ENCODE measurements at regions not wholly inside any gene's neighbourhood (a gene's known extent, or its start where the extent isn't known, plus 50 kb on each side); places are given as distances from the start of the nearest gene placed in this dataset.

DNA sequence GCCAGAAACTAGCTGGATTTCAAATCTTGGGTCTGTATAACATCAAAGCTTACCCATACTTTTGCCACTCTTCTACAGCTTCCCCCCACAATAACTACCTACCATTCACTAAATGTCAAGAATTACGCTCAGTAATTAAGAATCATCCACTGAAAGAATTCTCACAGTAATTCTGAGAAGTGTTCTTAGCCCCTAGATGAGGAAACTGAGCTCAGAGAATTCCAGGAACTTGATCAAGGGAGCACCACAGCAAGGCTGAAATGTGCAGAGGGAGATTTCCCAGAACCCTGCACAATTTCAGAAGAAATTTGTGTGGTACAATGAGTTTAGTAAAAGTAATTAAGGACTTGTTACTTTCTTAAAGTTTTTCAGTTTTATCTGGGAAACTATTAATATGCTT lies 194.5 kb upstream of the STK17B start:
- RAD21 ChIA-PET (ENCODE audit: low non-redundant PET in 1 of 2, low total read pairs in 2 of 2, uncharacterized antibody in 2 of 2, unreplicated experiment in 2 of 2), result no interaction called here
- Histone ChIP-seq H2AFZ (ENCODE audit: low read depth, low read length, poor library complexity, severe bottlenecking) (no peak overlapping the region), H3K27me3 (ENCODE audit: insufficient read depth, low read length) (no peaks in the 10 kb centered on the region), H3K9me3 (ENCODE audit: control insufficient read depth in 1 of 2, insufficient read depth in 1 of 2, low read depth in 1 of 2, low read length in 2 of 2) (no peaks in the 10 kb centered on the region), H4K20me1 (ENCODE audit: insufficient read depth) (no peaks in the 10 kb centered on the region), H3K9me2 (ENCODE audit: insufficient read depth) (no peaks in the 10 kb centered on the region), H3K4me2 (ENCODE audit: low read length) (no peak overlapping the region), H3K9ac (ENCODE audit: low read length) (no peak overlapping the region), H3K4me1 (ENCODE audit: control insufficient read depth in 1 of 2, insufficient read depth in 2 of 2, low read length in 2 of 2) (no peaks in the 10 kb centered on the region), H3K36me3 (ENCODE audit: control insufficient read depth in 1 of 2, insufficient read depth in 2 of 2, low read length in 2 of 2) (no peaks in the 10 kb centered on the region), H3K27ac (ENCODE audit: low read depth, low read length) (no peak overlapping the region), H3K4me3 (replicated peaks in 1 of 2; ENCODE audit: low read depth in 1 of 2, low read length in 2 of 2) (no peak overlapping the region), H3K79me2 (ENCODE audit: insufficient read depth, low read length) (no peaks in the 10 kb centered on the region)
- CTCF ChIA-PET, result no interaction called here
- TF ChIP-seq SRF (IDR thresholded peaks at IDR 0.05; ENCODE audit: low read depth) (no peak), TCF7L2 (IDR thresholded peaks at IDR 0.05; ENCODE audit: borderline replicate concordance, extremely low read depth, insufficient read depth, insufficient read length) (no peak), SIN3A (IDR thresholded peaks at IDR 0.05; ENCODE audit: low read depth) (no peak), CBX3 (IDR thresholded peaks at IDR 0.05; ENCODE audit: low read depth) (no peak), ZFX (IDR thresholded peaks at IDR 0.05) (no peak), EZH2phosphoT487 (IDR thresholded peaks at IDR 0.05; ENCODE audit: borderline replicate concordance) (no peak), EZH2 (IDR thresholded peaks at IDR 0.05) (no peak), ELF1 (IDR thresholded peaks at IDR 0.05; ENCODE audit: borderline replicate concordance, low read depth) (no peak), JUND (IDR thresholded peaks at IDR 0.05) (no peak)
- TF ChIP-seq, protein P1, sequence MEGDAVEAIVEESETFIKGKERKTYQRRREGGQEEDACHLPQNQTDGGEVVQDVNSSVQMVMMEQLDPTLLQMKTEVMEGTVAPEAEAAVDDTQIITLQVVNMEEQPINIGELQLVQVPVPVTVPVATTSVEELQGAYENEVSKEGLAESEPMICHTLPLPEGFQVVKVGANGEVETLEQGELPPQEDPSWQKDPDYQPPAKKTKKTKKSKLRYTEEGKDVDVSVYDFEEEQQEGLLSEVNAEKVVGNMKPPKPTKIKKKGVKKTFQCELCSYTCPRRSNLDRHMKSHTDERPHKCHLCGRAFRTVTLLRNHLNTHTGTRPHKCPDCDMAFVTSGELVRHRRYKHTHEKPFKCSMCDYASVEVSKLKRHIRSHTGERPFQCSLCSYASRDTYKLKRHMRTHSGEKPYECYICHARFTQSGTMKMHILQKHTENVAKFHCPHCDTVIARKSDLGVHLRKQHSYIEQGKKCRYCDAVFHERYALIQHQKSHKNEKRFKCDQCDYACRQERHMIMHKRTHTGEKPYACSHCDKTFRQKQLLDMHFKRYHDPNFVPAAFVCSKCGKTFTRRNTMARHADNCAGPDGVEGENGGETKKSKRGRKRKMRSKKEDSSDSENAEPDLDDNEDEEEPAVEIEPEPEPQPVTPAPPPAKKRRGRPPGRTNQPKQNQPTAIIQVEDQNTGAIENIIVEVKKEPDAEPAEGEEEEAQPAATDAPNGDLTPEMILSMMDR (IDR thresholded peaks at IDR 0.05 in 2 of 3, conservative IDR thresholded peaks at IDR 0.05 in 1 of 3; ENCODE audit: borderline replicate concordance in 1 of 3, insufficient read depth in 1 of 3, low read depth in 2 of 3, low read length in 2 of 3), result no peak
- TF ChIP-seq, protein P2, sequence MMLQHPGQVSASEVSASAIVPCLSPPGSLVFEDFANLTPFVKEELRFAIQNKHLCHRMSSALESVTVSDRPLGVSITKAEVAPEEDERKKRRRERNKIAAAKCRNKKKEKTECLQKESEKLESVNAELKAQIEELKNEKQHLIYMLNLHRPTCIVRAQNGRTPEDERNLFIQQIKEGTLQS (IDR thresholded peaks at IDR 0.05), result no peak
- TF ChIP-seq, protein P3, sequence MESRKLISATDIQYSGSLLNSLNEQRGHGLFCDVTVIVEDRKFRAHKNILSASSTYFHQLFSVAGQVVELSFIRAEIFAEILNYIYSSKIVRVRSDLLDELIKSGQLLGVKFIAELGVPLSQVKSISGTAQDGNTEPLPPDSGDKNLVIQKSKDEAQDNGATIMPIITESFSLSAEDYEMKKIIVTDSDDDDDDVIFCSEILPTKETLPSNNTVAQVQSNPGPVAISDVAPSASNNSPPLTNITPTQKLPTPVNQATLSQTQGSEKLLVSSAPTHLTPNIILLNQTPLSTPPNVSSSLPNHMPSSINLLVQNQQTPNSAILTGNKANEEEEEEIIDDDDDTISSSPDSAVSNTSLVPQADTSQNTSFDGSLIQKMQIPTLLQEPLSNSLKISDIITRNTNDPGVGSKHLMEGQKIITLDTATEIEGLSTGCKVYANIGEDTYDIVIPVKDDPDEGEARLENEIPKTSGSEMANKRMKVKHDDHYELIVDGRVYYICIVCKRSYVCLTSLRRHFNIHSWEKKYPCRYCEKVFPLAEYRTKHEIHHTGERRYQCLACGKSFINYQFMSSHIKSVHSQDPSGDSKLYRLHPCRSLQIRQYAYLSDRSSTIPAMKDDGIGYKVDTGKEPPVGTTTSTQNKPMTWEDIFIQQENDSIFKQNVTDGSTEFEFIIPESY (IDR thresholded peaks at IDR 0.05; ENCODE audit: extremely low read depth, insufficient replicate concordance, low read length), result no peak
- TF ChIP-seq, protein P4, sequence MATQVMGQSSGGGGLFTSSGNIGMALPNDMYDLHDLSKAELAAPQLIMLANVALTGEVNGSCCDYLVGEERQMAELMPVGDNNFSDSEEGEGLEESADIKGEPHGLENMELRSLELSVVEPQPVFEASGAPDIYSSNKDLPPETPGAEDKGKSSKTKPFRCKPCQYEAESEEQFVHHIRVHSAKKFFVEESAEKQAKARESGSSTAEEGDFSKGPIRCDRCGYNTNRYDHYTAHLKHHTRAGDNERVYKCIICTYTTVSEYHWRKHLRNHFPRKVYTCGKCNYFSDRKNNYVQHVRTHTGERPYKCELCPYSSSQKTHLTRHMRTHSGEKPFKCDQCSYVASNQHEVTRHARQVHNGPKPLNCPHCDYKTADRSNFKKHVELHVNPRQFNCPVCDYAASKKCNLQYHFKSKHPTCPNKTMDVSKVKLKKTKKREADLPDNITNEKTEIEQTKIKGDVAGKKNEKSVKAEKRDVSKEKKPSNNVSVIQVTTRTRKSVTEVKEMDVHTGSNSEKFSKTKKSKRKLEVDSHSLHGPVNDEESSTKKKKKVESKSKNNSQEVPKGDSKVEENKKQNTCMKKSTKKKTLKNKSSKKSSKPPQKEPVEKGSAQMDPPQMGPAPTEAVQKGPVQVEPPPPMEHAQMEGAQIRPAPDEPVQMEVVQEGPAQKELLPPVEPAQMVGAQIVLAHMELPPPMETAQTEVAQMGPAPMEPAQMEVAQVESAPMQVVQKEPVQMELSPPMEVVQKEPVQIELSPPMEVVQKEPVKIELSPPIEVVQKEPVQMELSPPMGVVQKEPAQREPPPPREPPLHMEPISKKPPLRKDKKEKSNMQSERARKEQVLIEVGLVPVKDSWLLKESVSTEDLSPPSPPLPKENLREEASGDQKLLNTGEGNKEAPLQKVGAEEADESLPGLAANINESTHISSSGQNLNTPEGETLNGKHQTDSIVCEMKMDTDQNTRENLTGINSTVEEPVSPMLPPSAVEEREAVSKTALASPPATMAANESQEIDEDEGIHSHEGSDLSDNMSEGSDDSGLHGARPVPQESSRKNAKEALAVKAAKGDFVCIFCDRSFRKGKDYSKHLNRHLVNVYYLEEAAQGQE (IDR thresholded peaks at IDR 0.05; ENCODE audit: low read depth), result no peak
- DNase-seq (ENCODE audit: low read depth, low spot score) (no peak), ATAC-seq (no peak)
- intact Hi-C loops (cut with micrococcal nuclease), result no loop called here
- no TSS peak for BruUV-seq (replicated peaks)
- POLR2A ChIA-PET, result no interaction called here

Data from HCT116 (cell line).